ENCODE measurements at regions not wholly inside any gene's neighbourhood (a gene's known extent, or its start where the extent isn't known, plus 50 kb on each side); places are given as distances from the start of the nearest gene placed in this dataset.
"Not testable (repeated sequence)": the region's sequence is repeated elsewhere in the genome, so short reads cannot be mapped to it uniquely, and the experiment has no call there.

DNA sequence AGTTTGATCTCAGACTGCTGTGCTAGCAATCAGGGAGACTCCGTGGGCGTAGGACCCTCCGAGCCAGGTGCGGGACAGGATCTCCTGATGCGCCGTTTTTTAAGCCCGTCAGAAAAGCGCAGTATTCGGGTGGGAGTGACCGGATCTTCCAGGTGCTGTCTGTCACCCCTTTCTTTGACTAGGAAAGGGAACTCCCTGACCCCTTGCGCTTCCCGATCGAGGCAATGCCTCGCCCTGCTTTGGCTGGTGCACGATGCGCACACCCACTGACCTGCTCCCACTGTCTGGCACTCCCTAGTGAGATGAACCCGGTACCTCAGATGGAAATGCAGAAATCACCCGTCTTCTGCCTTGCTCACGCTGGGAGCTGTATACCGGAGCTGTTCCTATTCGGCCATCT, 157.6 kb upstream of the FBXO33 start:
- not testable (repeated sequence) for TF ChIP-seq CTCF (IDR thresholded peaks at IDR 0.05; ENCODE audit: insufficient read depth, low read length, poor library complexity, severe bottlenecking); EZH2phosphoT487 (conservative IDR thresholded peaks at IDR 0.05; ENCODE audit: low read length)
